AG09309 (cell line): ENCODE measurements at regions not wholly inside any gene's neighbourhood (a gene's known extent, or its start where the extent isn't known, plus 50 kb on each side); places are given as distances from the start of the nearest gene placed in this dataset.
A peak's percentile ranks its signal among the peaks of the same experiment; 100 is the strongest.

ENCODE experiments used
- DNase-seq: peaks from one replicate; pipeline ENCODE4 v3.0.0-alpha.2; 2010; ENCODE audit warnings: low read depth
- H3K4me3 ChIP-seq: 2 replicates; pipeline ENCODE4 v1.5.1; 2011; ENCODE audit warnings: mild to moderate bottlenecking, low read depth, low read length, moderate library complexity; ENCODE audit not compliant: control insufficient read depth
- CTCF ChIP-seq: IDR thresholded peaks from 2 replicates; pipeline ENCODE4 v1.5.1; 2011; ENCODE audit warnings: mild to moderate bottlenecking, low read depth, low read length, inconsistent platforms; ENCODE audit not compliant: insufficient read depth, control insufficient read depth; ENCODE audit errors: missing control alignments

GRCh38 chr6:145551164-145551563 lies 184.2 kb downstream of the EPM2A start:
- DNase-seq: no peak
- H3K4me3 ChIP-seq: no peak overlapping the region
- TF ChIP-seq CTCF: no peak

DNA sequence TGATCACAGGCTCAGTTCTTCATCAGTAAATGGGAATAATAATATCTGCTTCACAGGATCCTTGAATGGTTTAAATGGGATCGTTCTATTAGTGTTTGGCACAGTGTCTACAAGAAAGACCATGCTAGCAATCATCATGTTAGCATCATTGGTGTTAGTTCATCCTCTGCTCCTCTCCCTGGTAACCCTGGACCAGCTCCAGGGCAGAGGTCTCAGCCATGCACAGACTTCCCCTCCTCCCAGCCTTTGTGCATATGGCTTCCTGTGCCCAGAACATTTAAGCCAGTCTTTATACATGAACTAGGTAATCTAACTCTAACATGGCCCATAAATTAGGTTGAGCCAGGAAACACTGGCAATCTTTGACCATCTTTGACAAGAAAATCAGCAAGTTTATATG lies 180.2 kb downstream of the EPM2A start:
- H3K4me3 ChIP-seq: no peak overlapping the region
- no peak for DNase-seq
- no peak for TF ChIP-seq CTCF

DNA sequence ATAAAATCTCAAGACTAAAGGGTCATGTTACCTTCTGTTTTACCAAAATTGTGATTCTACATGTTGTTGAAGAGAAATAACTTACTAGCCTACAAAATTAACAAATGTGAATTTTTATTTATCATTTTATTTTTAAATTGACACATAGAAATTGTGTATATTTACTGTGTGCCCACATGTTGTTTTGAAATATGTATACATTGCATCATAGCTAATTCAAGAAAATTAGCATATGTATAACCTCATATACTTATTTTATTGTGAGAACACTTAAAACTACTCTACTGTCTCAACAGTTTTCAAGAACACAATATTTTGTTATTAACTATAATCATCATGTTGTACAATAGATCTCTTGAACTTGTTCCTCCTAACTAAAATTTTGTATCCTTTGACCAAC lies 177.8 kb downstream of the EPM2A start:
- TF ChIP-seq CTCF: no peak
- H3K4me3 ChIP-seq: no peak overlapping the region
- no peak for DNase-seq

GRCh38 chr6:145559836-145560235 lies 175.5 kb downstream of the EPM2A start:
- no peak for DNase-seq
- H3K4me3 ChIP-seq: no peak overlapping the region
- TF ChIP-seq CTCF: no peak

GRCh38 chr6:145561095-145562072 lies 173.9 kb downstream of the EPM2A start:
- no peak for TF ChIP-seq CTCF
- H3K4me3 ChIP-seq: no peak overlapping the region
- no peak for DNase-seq

DNA sequence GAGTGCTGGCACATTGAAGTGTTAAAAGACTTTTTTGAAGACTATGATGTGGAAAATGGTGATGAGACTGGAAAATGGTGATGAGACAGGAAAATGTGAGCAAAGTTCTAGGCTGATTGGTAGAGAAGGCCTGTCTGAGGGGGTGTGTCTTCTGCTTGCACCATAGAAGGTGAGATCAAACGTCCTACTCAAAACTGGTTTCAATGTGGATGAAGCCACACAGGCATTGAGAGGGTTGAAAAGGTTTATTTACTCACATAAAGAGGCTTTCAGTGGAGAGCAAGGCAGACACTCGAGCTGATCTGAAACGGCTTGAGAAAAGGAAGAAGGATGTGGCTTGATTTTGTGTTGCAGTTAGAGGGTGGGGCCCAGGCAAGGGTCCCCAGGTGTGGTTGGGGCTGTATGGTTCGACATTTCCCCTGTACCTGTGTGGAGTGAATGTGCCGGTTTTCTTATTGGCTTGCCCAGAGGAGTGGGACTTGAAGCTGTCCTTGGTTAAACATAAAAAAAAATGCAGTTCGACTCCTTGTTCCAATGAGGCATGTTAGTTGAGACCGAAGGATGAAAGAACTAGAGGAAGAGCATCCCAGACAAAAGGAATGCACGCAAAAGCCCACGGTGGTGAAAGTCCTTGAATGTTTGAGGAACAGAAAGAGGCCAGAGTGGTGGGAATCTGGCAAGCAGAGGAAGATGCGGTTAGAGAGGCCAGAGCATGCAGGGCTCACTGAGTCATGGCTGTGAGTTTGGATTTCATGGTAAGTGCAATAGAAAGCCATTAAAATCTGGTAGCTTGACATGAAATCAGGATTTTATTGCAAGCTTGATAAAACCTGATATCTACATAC lies 172.3 kb downstream of the EPM2A start:
- no peak overlapping the region for H3K4me3 ChIP-seq
- DNase-seq: peak; percentile 1
- TF ChIP-seq CTCF: no peak
